Common myeloid progenitor, CD34-positive (primary cell): ENCODE measurements at regions not wholly inside any gene's neighbourhood (a gene's known extent, or its start where the extent isn't known, plus 50 kb on each side); places are given as distances from the start of the nearest gene placed in this dataset.
"Not testable (repeated sequence)": the region's sequence is repeated elsewhere in the genome, so short reads cannot be mapped to it uniquely, and the experiment has no call there.

ENCODE experiments used
- CTCF ChIA-PET: fragments of 350-600 bp; sonication (Branson Sonifier 250); formaldehyde crosslinking; loops from one replicate; lab custom pipeline; 2021; ENCODE audit warnings: antibody characterized with exemption; lab: Charles Lee
- POLR2A ChIA-PET: fragments of 350-600 bp; sonication (Branson Sonifier 250); formaldehyde crosslinking; loops from one replicate; lab custom pipeline; 2021; ENCODE audit warnings: antibody characterized with exemption; lab: Charles Lee
- DNase-seq, 3 donors: peaks; one replicate each; pipeline versions ENCODE4 v3.0.0 to v3.0.0-alpha.2; 2013
- H3K27ac ChIP-seq, 2 experiments: 1 replicate in 1 of 2; 2 replicates in 1 of 2; pipeline ENCODE4 v1.7.0; 2013; ENCODE audit warnings: inconsistent platforms in 2 of 2, low read length in 2 of 2, mild to moderate bottlenecking in 2 of 2, low read depth in 1 of 2, moderate library complexity in 1 of 2; ENCODE audit not compliant: severe bottlenecking in 2 of 2, insufficient read depth in 1 of 2, poor library complexity in 1 of 2
- H3K27me3 ChIP-seq, 5 experiments: replicated peaks in 2 of 5; 1 replicate in 3 of 5; 2 replicates in 2 of 5; pipeline versions ENCODE4 v1.6.1 to v1.7.0; 2013; ENCODE audit warnings: low read length in 4 of 5, mild to moderate bottlenecking in 2 of 5, moderate library complexity in 2 of 5, inconsistent platforms in 1 of 5; ENCODE audit not compliant: insufficient read depth in 5 of 5, control insufficient read depth in 4 of 5
- H3K36me3 ChIP-seq, 4 experiments: 1 replicate in 2 of 4; 2 replicates in 2 of 4; pipeline versions ENCODE4 v1.6.1 to v1.7.0; 2013; ENCODE audit warnings: low read length in 3 of 4, control low read depth in 1 of 4, mild to moderate bottlenecking in 1 of 4; ENCODE audit not compliant: control insufficient read depth in 4 of 4, insufficient read depth in 4 of 4
- H3K4me1 ChIP-seq, 4 experiments: 1 replicate in 3 of 4; 2 replicates in 1 of 4; pipeline versions ENCODE4 v1.6.1 to v1.7.1; 2013; ENCODE audit warnings: low read length in 3 of 4, mild to moderate bottlenecking in 3 of 4, control low read depth in 1 of 4, inconsistent platforms in 1 of 4, moderate library complexity in 1 of 4; ENCODE audit not compliant: control insufficient read depth in 4 of 4, insufficient read depth in 4 of 4; ENCODE audit errors: control extremely low read depth in 1 of 4
- H3K4me3 ChIP-seq, 7 experiments: 1 replicate in 4 of 7; 2 replicates in 3 of 7; pipeline versions ENCODE4 v1.5.1 to v1.7.0; 2013; ENCODE audit warnings: mild to moderate bottlenecking in 7 of 7, low read length in 6 of 7, moderate library complexity in 6 of 7, inconsistent platforms in 2 of 7, low read depth in 2 of 7, control low read depth in 1 of 7; ENCODE audit not compliant: insufficient read depth in 4 of 7, control insufficient read depth in 1 of 7; ENCODE audit errors: extremely low read depth in 1 of 7
- H3K9me3 ChIP-seq, 5 experiments: 1 replicate in 4 of 5; 2 replicates in 1 of 5; pipeline versions ENCODE4 v1.6.1 to v1.7.1; 2013; ENCODE audit warnings: low read length in 4 of 5, mild to moderate bottlenecking in 2 of 5, inconsistent platforms in 1 of 5, low read depth in 1 of 5, moderate library complexity in 1 of 5; ENCODE audit not compliant: control insufficient read depth in 4 of 5, insufficient read depth in 2 of 5; ENCODE audit errors: control extremely low read depth in 1 of 5
- WGBS: methylation state at CpG from one replicate; pipeline ENCODE4 v1.1.5; 2013; ENCODE audit not compliant: insufficient coverage; 5-methylcytosine and 5-hydroxymethylcytosine counted together

- POLR2A ChIA-PET, H3K4me3 ChIP-seq, CTCF ChIA-PET, H3K4me1 ChIP-seq, DNase-seq, H3K27ac ChIP-seq, H3K9me3 ChIP-seq, H3K27me3 ChIP-seq, H3K36me3 ChIP-seq: not testable (repeated sequence)
- no CpG with 5 or more reads among the region's 2 CpGs for WGBS
Measured at GRCh38 chr11:16574889-16575288, 163.6 kb upstream of the C11orf58 start.

GRCh38 chr11:16572945-16573344 lies 165.5 kb upstream of the C11orf58 start:
- no peak overlapping the region for H3K4me3 ChIP-seq
- ChIA-PET CTCF (no interaction called here), POLR2A (no interaction called here)
- H3K27ac ChIP-seq, result no peak overlapping the region
- H3K27me3 ChIP-seq, result no peaks in the 10 kb centered on the region
- H3K4me1 ChIP-seq, result no peaks in the 10 kb centered on the region
- no peak for DNase-seq
- no peaks in the 10 kb centered on the region for H3K36me3 ChIP-seq
- no peaks in the 10 kb centered on the region for H3K9me3 ChIP-seq

- Histone ChIP-seq H3K4me1 (no peaks in the 10 kb centered on the region), H3K27ac (no peak overlapping the region), H3K36me3 (no peaks in the 10 kb centered on the region), H3K27me3 (no peaks in the 10 kb centered on the region), H3K9me3 (no peaks in the 10 kb centered on the region), H3K4me3 (no peak overlapping the region)
- no peak for DNase-seq
- CTCF ChIA-PET, result no interaction called here
- POLR2A ChIA-PET, result no interaction called here
Measured at GRCh38 chr11:16561150-16561549, 177.3 kb upstream of the C11orf58 start.

- Histone ChIP-seq H3K36me3 (no peaks in the 10 kb centered on the region), H3K9me3 (no peaks in the 10 kb centered on the region), H3K4me1 (no peaks in the 10 kb centered on the region), H3K27me3 (no peaks in the 10 kb centered on the region), H3K4me3 (no peak overlapping the region), H3K27ac (no peak overlapping the region)
- ChIA-PET CTCF (no interaction called here), POLR2A (no interaction called here)
- no peak for DNase-seq
- WGBS, result no CpG with 5 or more reads among the region's 1 CpG
Measured at GRCh38 chr11:16558494-16558893, 180.0 kb upstream of the C11orf58 start.

GRCh38 chr11:16555956-16556355 lies 182.5 kb upstream of the C11orf58 start:
- ChIA-PET CTCF (no interaction called here), POLR2A (no interaction called here)
- no peaks in the 10 kb centered on the region for H3K36me3 ChIP-seq
- no peaks in the 10 kb centered on the region for H3K4me1 ChIP-seq
- no peak overlapping the region for H3K4me3 ChIP-seq
- no peak for DNase-seq
- H3K27me3 ChIP-seq, result no peaks in the 10 kb centered on the region
- H3K27ac ChIP-seq, result no peak overlapping the region
- no CpG with 5 or more reads among the region's 2 CpGs for WGBS
- H3K9me3 ChIP-seq, result no peaks in the 10 kb centered on the region

- Histone ChIP-seq H3K27ac (no peak overlapping the region), H3K4me1 (no peaks in the 10 kb centered on the region), H3K27me3 (no peaks in the 10 kb centered on the region), H3K9me3 (no peaks in the 10 kb centered on the region), H3K4me3 (no peak overlapping the region), H3K36me3 (no peaks in the 10 kb centered on the region)
- POLR2A ChIA-PET, result no interaction called here
- no peak for DNase-seq
- no CpG with 5 or more reads among the region's 2 CpGs for WGBS
- CTCF ChIA-PET, result no interaction called here
Measured at GRCh38 chr11:16554361-16554760, 184.1 kb upstream of the C11orf58 start.

- CTCF ChIA-PET, result no interaction called here
- Histone ChIP-seq H3K36me3 (no peaks in the 10 kb centered on the region), H3K4me3 (no peak overlapping the region), H3K27me3 (no peaks in the 10 kb centered on the region), H3K9me3 (peaks cover 0 to 2% (median 1%) of the 10 kb centered on the region in 5 experiments), H3K4me1 (no peaks in the 10 kb centered on the region), H3K27ac (no peak overlapping the region)
- no peak for DNase-seq
- POLR2A ChIA-PET, result interaction anchor here (0.6 kb wide), 1 partner anchor 830 kb away, joined by 3 read pairs; no protein-coding TSS in a partner anchor
- WGBS, result no CpG with 5 or more reads among the region's 4 CpGs
Measured at GRCh38 chr11:16547879-16548278, 190.6 kb upstream of the C11orf58 start.
